Body of pancreas (tissue), 4 donors: ENCODE measurements at regions not wholly inside any gene's neighbourhood (a gene's known extent, or its start where the extent isn't known, plus 50 kb on each side); places are given as distances from the start of the nearest gene placed in this dataset.

Experiments
- CTCF ChIP-seq, 7 experiments: fragments of 450-650 bp in 4 of 7; fragments of 200-600 bp in 3 of 7; sonication (generic) in 3 of 7; IDR thresholded peaks; one replicate each; pipeline ENCODE4 v1.5.1; 2016 to 2019; ENCODE audit warnings: antibody characterized with exemption in 7 of 7
- POLR2A ChIP-seq, 3 donors: fragments of 450-650 bp; IDR thresholded peaks; one replicate each; pipeline ENCODE4 v1.6.1; 2016; ENCODE audit warnings: antibody characterized with exemption in 3 of 3, mild to moderate bottlenecking in 2 of 3

- TF ChIP-seq CTCF (IDR thresholded peaks at IDR 0.05) = no peak
- TF ChIP-seq POLR2A (IDR thresholded peaks at IDR 0.05) = no peak
These were observed 124.6 kb upstream of the ATF7IP start for GRCh38 chr12:14240873-14241220.
